ENCODE measurements at regions not wholly inside any gene's neighbourhood (a gene's known extent, or its start where the extent isn't known, plus 50 kb on each side); places are given as distances from the start of the nearest gene placed in this dataset.

DNA sequence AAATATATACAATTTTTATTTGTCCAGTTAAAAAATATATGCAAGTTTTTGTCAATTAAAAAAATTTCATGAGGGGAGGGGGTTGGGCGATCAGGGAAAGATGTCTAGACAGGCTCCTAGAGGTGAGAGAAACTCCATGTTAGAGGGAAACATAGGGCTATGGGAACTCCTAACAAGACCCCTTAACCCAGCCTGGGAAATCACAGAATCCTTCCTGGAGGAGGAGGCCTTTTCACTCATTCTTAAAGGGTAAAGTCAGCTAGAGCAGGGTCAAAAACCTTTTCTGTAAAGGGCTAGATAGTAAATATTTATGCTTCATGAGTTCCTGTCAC is 75.9 kb upstream of the PTPN1 start:
- Mint-ChIP-seq H3K9me3 (no peaks in the 10 kb centered on the region), H3K27ac (peak overlapping the region in 1 of 2 donors; percentile 41), H3K4me1 (ENCODE audit: low read depth in 2 of 2) (no peaks in the 10 kb centered on the region), H3K36me3 (ENCODE audit: insufficient read depth) (no peaks in the 10 kb centered on the region), H3K4me3 (no peak overlapping the region), H3K27me3 (peaks cover 17 to 33% of the 10 kb centered on the region in 2 donors)
- DNase-seq (no peak), ATAC-seq (replicated peaks) (no peak)

GRCh38 chr20:50434653-50435396 is 75.4 kb upstream of the PTPN1 start:
- Mint-ChIP-seq H3K27me3 (peaks cover 17 to 37% of the 10 kb centered on the region in 2 donors), H3K9me3 (no peaks in the 10 kb centered on the region), H3K4me3 (no peak overlapping the region), H3K36me3 (ENCODE audit: insufficient read depth) (no peaks in the 10 kb centered on the region), H3K4me1 (ENCODE audit: low read depth in 2 of 2) (no peaks in the 10 kb centered on the region), H3K27ac (no peak overlapping the region)
- DNase-seq (no peak), ATAC-seq (replicated peaks) (no peak)

- Mint-ChIP-seq H3K36me3 (ENCODE audit: insufficient read depth) (no peaks in the 10 kb centered on the region), H3K9me3 (no peaks in the 10 kb centered on the region), H3K4me3 (no peak overlapping the region), H3K27me3 (peaks cover 17 to 43% of the 10 kb centered on the region in 2 donors), H3K4me1 (ENCODE audit: low read depth in 2 of 2) (peaks cover 0 to under 1% of the 10 kb centered on the region in 2 donors), H3K27ac (no peak overlapping the region)
- ATAC-seq (replicated peaks) (no peak), DNase-seq (no peak)
These were observed 74.7 kb upstream of the PTPN1 start for GRCh38 chr20:50435397-50436051.

- H3K27ac Mint-ChIP-seq: no peak overlapping the region
- peaks cover 0 to 6% of the 10 kb centered on the region in 2 donors for H3K4me1 Mint-ChIP-seq (ENCODE audit: low read depth in 2 of 2)
- H3K36me3 Mint-ChIP-seq (ENCODE audit: insufficient read depth): no peaks in the 10 kb centered on the region
- no peak for ATAC-seq (replicated peaks)
- peaks cover 22 to 42% of the 10 kb centered on the region in 2 donors for H3K27me3 Mint-ChIP-seq
- no peak overlapping the region for H3K4me3 Mint-ChIP-seq
- DNase-seq: no peak
- H3K9me3 Mint-ChIP-seq: no peaks in the 10 kb centered on the region
These were observed 74.0 kb upstream of the PTPN1 start for GRCh38 chr20:50436052-50436656.

GRCh38 chr20:50436696-50437095 is 73.5 kb upstream of the PTPN1 start:
- Mint-ChIP-seq H3K9me3 (no peaks in the 10 kb centered on the region), H3K36me3 (ENCODE audit: insufficient read depth) (no peaks in the 10 kb centered on the region), H3K27me3 (peaks cover 17 to 36% of the 10 kb centered on the region in 2 donors), H3K27ac (no peak overlapping the region), H3K4me3 (no peak overlapping the region), H3K4me1 (ENCODE audit: low read depth in 2 of 2) (peaks cover 0 to 6% of the 10 kb centered on the region in 2 donors)
- no peak for DNase-seq
- ATAC-seq (replicated peaks): no peak

- ATAC-seq (replicated peaks) (no peak), DNase-seq (no peak)
- Mint-ChIP-seq H3K27ac (no peak overlapping the region), H3K4me1 (ENCODE audit: low read depth in 2 of 2) (peaks cover 0 to 6% of the 10 kb centered on the region in 2 donors), H3K9me3 (no peaks in the 10 kb centered on the region), H3K4me3 (no peak overlapping the region), H3K36me3 (ENCODE audit: insufficient read depth) (no peaks in the 10 kb centered on the region), H3K27me3 (peaks cover 11 to 22% of the 10 kb centered on the region in 2 donors)
These were observed 71.2 kb upstream of the PTPN1 start for GRCh38 chr20:50438986-50439407.

DNA sequence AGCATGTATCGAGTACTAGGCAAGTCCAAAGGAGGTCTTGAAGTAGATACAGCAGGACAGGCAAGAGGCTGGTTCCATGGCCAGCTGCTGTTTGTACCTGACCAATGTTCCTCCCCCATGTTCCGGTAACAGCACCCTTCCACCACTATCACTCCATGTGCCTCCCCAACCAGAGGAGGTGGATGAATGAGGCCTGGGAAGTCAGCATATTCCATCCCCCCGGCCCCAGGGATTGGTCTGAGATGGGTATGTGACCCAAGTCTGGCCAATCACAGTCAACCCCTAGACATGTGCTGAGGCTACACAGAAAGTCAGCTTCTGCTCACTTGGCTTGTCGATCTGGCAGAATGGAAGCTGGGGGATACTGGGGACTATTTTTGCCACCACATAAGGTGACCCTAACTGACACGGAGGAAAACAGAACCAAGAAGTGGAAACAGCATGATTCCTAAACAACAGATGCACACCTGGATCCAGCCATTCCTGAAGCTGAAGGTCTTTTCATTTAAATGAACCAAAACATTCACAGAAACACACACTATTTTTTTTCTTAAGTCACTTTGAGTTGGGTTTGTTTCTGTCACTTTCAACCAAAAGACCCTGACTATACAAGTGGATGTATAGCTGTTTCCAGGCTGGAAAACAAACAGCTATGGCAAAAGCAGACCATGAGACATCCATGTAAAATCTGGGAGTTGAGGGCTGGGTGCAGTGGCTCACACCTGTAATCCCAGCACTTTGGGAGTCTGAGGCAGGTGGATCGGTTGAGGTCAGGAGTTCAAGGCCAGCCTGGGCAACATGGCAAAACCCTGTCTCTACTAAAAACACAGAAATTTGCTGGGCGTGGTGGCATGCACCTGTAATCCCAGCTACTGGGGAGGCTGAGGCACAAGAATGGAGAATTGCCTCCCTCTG is 70.4 kb upstream of the PTPN1 start:
- peaks cover 0 to 6% of the 10 kb centered on the region in 2 donors for H3K4me1 Mint-ChIP-seq (ENCODE audit: low read depth in 2 of 2)
- DNase-seq: no peak
- peaks cover 11 to 22% of the 10 kb centered on the region in 2 donors for H3K27me3 Mint-ChIP-seq
- no peaks in the 10 kb centered on the region for H3K36me3 Mint-ChIP-seq (ENCODE audit: insufficient read depth)
- H3K27ac Mint-ChIP-seq: no peak overlapping the region
- H3K4me3 Mint-ChIP-seq: no peak overlapping the region
- no peak for ATAC-seq (replicated peaks)
- no peaks in the 10 kb centered on the region for H3K9me3 Mint-ChIP-seq

DNA sequence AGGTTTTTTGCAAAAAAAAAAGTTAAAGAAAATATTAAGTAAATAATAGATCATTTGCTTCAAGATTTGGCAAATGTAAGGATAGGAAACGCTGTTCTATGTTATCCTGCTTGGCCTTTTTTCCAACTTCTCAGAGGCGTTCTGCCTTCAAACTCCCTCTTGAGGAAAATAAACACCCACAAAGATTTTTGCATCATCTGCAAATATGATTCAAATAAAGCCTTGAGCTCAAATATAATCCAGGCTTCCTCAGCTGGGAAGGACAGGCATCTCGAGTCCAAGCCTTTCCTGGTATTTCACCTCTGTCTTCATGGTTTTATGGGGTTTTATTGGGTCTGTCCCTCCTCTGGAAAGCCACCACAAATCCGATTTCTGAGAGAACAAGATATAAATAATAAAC is 67.7 kb upstream of the PTPN1 start:
- Mint-ChIP-seq H3K4me1 (ENCODE audit: low read depth in 2 of 2) (peaks cover 0 to 6% of the 10 kb centered on the region in 2 donors), H3K4me3 (no peak overlapping the region), H3K27me3 (peaks cover 12 to 39% of the 10 kb centered on the region in 2 donors), H3K36me3 (ENCODE audit: insufficient read depth) (peaks cover 3% of the 10 kb centered on the region), H3K9me3 (no peaks in the 10 kb centered on the region), H3K27ac (no peak overlapping the region)
- ATAC-seq (replicated peaks) (no peak), DNase-seq (no peak)

DNA sequence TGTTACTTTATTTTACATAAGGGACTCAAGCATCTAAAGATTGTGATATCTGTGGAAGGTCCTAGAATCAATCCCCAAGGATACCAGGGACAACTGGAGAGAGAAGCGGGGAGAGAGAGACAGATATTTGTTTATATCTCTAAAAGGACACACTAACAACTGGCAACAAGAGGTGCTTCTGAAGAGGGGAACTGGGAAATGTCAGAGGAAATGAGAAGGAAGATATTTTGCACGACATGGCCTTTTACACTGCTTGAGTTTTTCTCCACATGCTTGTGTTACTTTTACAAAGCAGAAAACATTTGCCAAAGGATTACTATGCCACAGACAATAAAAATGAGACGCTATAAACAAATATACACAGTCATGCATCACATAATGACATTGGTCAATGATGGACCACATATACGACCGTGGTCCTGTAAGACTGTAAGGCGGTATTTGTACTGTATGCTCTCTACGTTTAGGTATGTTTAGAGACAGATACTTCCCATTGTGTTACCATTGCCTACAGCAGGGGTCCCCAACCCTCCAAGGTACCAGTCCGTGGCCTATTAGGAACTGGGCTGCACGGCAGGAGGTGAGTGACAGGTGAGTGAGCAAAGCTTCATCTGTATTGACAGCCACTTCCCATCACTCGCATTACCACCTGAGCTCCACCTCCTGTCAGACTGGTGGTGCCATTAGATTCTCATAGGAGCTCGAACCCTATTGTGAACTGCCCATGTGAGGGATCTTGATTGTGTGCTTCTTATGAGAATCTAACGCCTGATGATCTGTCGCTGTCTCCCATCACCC is 64.6 kb upstream of the PTPN1 start:
- peaks cover 34 to 59% of the 10 kb centered on the region in 2 donors for H3K27me3 Mint-ChIP-seq
- no peak for DNase-seq
- ATAC-seq (replicated peaks): no peak
- H3K4me1 Mint-ChIP-seq (ENCODE audit: low read depth in 2 of 2): peaks cover 7 to 8% of the 10 kb centered on the region in 2 donors
- H3K27ac Mint-ChIP-seq: no peak overlapping the region
- no peaks in the 10 kb centered on the region for H3K9me3 Mint-ChIP-seq
- H3K4me3 Mint-ChIP-seq: no peak overlapping the region
- H3K36me3 Mint-ChIP-seq (ENCODE audit: insufficient read depth): peaks cover 3% of the 10 kb centered on the region

DNA sequence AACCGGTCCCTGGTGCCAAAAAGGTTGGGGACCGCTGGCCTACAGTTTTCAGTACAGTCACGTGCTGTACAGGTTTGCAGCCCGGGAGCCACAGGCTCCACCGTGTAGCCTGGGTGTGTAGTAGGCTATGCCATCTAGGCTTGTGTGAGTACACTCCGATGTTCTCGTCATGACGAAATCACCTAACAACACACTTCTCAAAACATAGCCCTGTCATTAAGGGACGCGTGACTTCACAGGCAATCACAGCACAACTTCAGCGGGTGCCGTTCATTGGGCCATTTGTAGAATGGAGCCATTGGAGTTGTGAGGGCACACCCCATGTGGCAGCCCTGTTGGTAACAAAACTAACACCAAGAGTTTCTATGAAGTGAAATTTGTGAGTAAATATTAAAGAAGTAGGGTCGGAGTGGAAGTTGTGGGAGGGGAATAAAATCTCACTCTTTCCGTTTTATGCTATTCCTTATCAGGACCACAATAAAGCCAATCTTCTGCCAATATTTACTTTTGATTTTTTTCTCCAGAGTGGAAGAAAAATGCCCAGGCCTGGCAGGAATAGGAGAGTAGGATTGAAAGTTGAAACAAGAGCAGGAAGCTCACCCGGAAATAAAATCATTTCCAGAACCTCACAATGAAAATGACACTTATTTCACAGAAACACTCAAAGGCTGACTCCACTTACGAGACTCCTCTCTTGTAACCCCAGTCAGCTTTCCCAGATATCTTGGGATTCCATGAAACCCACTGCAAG is 63.7 kb upstream of the PTPN1 start:
- no peak overlapping the region for H3K4me3 Mint-ChIP-seq
- H3K27ac Mint-ChIP-seq: no peak overlapping the region
- DNase-seq (no peak), ATAC-seq (replicated peaks) (no peak)
- peaks cover 37 to 64% of the 10 kb centered on the region in 2 donors for H3K27me3 Mint-ChIP-seq
- H3K4me1 Mint-ChIP-seq (ENCODE audit: low read depth in 2 of 2): peaks cover 12 to 17% of the 10 kb centered on the region in 2 donors
- peaks cover 3% of the 10 kb centered on the region for H3K36me3 Mint-ChIP-seq (ENCODE audit: insufficient read depth)
- H3K9me3 Mint-ChIP-seq: no peaks in the 10 kb centered on the region

DNA sequence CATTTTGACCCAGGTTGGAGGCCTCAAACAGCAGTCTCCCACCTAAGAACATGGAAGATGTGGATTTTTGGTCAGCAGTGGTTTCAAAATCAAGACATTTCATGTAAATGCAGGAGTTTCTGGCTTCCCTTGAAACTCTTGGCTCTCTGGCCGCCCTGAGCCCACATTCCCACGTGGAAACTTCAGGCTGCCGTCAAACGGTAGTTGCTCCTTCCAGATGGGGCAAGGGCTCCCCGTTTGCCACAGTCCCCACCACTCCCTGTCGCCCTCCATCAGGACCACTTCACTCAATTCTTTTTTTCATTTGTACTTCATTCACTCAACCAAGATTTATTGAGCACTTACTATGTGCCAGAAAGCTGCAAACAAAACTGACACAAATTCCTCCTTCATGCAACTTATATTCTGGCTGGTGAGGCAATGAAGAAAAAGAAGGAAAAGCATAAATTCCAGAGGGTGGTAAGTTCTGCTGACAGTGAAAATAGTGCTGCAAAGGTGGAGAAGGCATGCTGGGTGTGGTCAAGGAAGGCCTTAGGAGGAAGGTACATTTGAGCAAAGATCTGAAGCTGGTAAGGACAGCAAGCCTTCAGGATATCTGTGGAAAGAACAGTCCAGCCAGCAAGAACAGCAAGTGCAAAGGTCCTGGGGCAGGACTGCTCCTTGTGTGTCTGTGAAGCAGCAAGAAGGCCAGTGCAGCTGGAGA is 62.9 kb upstream of the PTPN1 start:
- no peak overlapping the region for H3K4me3 Mint-ChIP-seq
- peak overlapping the region in 1 of 2 donors; percentile 17 for H3K27ac Mint-ChIP-seq
- peaks cover 15 to 21% of the 10 kb centered on the region in 2 donors for H3K4me1 Mint-ChIP-seq (ENCODE audit: low read depth in 2 of 2)
- DNase-seq: no peak
- peaks cover 4% of the 10 kb centered on the region for H3K36me3 Mint-ChIP-seq (ENCODE audit: insufficient read depth)
- ATAC-seq (replicated peaks): no peak
- H3K9me3 Mint-ChIP-seq: no peaks in the 10 kb centered on the region
- peaks cover 42 to 64% of the 10 kb centered on the region in 2 donors for H3K27me3 Mint-ChIP-seq

All from effector memory CD8-positive, alpha-beta T cell (primary cell).